ENCODE measurements at regions not wholly inside any gene's neighbourhood (a gene's known extent, or its start where the extent isn't known, plus 50 kb on each side); places are given as distances from the start of the nearest gene placed in this dataset.

DNA sequence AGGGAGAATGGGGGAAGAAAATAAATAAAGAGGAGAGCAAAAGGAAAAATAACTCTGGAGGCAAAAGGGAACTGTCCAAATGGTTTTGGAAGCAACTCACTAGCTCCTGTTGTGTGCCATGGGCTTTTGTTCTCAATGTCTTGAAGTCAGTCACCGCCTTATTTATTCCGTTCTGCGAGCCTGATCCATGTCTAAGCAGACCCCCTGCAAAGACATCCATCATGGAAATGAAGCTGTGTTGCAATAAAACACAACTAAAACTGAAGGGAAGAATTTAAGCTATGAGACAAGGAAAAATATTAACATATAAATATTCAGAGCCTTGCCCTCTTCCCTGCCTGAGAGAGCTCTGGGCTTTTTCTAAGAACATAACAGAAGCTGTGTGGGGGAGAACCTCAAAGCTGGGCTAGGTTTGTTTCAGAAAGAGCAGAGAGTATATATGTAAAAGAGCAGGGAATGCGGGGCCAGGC, 373.2 kb upstream of the CNR1 start:
- no peak for TF ChIP-seq GATA2 (IDR thresholded peaks at IDR 0.05; ENCODE audit: low read depth, low read length)
- TF ChIP-seq GATA3 (IDR thresholded peaks at IDR 0.05; ENCODE audit: low read depth, low read length) = no peak
